GM12872 (cell line): ENCODE measurements at regions not wholly inside any gene's neighbourhood (a gene's known extent, or its start where the extent isn't known, plus 50 kb on each side); places are given as distances from the start of the nearest gene placed in this dataset.

ENCODE experiments used
- TF ChIP-seq, protein P1 (sequence below): IDR thresholded peaks from 3 replicates; pipeline ENCODE4 v1.5.1; 2011; ENCODE audit warnings: low read depth, mild to moderate bottlenecking, low read length, moderate library complexity; ENCODE audit not compliant: insufficient read depth

DNA sequence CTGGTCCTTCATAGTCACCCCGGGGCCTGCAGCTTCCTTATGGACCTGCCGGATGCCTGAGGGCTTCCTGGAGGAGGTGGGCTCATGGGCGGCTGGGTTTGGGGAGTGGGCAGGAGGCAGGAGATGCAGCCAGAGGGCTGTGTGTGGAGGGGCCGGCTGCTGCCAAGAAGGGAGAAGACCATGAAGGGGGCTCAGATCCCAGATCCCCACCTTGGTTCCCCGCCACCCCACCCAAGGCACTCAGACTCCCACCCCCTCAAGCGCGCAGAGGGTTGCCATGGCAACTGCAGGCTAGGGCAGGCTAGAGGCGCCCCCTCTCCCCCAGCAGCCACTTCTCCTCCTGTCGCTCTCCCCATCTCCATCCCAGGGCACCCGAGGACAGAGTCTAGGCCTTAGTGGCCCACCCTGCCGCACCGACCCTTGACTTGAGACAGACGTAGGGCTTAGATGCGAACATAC is 104.5 kb downstream of the CRLF3 start:
- TF ChIP-seq, protein P1, sequence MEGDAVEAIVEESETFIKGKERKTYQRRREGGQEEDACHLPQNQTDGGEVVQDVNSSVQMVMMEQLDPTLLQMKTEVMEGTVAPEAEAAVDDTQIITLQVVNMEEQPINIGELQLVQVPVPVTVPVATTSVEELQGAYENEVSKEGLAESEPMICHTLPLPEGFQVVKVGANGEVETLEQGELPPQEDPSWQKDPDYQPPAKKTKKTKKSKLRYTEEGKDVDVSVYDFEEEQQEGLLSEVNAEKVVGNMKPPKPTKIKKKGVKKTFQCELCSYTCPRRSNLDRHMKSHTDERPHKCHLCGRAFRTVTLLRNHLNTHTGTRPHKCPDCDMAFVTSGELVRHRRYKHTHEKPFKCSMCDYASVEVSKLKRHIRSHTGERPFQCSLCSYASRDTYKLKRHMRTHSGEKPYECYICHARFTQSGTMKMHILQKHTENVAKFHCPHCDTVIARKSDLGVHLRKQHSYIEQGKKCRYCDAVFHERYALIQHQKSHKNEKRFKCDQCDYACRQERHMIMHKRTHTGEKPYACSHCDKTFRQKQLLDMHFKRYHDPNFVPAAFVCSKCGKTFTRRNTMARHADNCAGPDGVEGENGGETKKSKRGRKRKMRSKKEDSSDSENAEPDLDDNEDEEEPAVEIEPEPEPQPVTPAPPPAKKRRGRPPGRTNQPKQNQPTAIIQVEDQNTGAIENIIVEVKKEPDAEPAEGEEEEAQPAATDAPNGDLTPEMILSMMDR = no peak

DNA sequence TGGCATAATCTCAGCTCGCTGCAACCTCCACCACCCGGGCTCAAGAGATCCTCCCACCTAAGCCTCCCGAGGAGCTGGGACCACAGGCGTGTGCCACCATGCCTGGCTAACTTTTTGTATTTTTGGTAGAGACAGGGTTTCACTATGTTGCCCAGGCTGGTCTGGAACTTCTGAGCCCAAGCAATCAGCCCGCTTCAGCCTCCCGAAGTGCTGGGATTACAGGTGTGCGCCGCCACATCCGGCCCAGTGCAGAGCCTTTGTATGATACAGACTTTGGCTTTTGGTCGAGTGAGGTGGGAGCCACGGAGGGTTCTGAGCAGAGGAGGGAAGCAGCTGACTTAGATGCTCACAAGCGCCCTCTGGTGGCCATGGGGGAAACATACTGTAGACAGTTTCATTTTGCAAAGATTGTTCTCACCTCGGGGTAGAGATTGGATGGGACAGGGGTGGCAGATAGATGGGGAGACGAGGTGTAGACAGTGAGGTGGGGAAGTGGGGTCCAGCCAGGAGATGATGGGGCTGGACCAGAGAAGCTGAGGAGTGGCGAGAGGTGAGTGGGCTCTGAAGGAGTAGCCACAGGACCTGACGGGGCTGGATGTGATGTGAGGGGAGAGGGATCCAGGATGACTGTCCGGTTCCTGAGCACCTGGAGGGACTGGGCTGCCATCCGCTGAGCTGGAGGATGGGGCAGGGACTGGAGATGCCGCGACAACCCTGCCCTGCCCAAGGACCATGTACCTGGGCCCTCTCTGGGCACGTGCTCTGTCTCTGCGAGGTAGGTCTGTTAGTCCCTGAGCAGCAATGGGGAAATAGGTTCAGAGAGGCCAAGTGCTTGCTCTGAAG is 105.1 kb downstream of the CRLF3 start:
- TF ChIP-seq, protein P1 = peak; percentile 75

DNA sequence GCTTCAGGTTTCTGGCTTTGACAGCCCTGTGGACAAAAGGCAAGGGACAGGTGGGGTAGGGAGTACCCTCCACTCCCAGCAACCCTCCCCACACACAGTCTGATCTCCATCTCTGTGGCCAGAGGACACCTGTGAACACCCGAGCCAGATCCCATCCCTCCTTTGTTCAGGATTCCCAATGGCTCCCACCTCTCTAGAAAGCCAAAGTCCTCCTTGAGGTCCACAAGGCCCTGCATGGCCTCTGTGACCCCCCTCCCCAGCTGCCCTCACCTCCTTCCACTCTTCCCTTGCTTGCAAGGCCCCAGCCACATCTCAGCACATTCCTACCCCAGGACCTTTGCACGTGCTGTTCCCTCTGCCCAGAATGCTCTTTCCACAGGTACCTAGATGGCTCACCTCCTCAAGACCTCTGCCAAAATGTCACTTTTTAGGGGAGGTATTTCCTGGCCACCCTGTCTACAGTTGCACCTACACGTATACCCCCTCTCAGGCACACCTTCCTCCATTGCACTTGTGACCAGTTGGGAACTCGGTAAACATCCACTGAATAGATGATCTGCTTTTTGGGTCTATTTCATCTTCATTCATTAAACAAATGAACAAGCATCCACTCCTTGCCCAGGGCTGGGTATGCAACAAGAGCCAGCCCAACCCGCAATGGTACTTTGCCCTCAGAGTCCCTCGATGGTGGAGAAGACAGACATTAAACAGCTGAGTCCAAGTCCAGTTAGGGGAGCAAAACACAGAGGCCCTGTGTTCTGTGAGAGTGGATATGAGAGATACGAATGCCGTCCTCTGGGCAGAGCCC is 107.0 kb downstream of the CRLF3 start:
- TF ChIP-seq, protein P1 = no peak

DNA sequence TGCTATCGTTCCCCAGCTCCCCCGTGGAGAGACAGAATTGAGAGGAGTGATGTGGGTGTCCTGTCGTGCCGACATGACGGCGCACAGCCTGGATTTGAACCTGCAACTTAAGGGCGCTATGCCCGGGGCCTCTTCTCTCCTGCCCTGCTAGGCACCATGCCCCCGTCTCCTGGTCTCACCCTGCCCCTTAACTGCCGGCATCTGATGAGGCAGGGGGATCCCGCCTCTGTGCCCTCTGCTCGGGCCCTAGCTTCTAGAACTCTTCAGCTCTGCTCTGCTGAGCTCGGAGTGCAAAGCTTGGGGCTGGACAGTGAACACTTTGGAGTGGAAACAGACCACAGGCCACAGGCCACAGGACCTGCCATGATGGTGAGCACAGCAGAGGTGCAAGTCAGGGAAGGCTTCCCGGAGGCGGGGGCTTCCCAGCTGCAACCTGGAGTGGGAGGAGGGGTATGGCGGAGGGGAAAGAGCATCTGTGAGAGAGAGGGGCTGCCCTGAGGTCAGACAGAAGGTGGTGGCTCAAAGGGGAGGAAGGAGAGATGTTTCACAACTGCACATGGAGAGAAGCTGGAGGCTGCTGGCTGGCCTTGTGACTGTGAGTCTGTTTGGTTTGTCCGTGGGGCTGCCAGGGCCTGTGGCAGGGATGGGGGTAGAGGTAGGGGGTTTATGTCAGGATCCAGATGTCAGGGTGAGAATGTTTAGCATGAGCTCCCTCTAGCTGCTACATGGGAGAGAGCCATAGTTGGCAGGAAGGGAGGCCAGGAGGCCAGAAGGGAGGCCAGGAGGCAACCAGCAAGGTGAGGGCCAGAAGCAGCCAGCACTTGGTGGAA is 107.8 kb downstream of the CRLF3 start:
- TF ChIP-seq, protein P1 = peak; percentile 35; the same call in 1 of the 3 replicates

DNA sequence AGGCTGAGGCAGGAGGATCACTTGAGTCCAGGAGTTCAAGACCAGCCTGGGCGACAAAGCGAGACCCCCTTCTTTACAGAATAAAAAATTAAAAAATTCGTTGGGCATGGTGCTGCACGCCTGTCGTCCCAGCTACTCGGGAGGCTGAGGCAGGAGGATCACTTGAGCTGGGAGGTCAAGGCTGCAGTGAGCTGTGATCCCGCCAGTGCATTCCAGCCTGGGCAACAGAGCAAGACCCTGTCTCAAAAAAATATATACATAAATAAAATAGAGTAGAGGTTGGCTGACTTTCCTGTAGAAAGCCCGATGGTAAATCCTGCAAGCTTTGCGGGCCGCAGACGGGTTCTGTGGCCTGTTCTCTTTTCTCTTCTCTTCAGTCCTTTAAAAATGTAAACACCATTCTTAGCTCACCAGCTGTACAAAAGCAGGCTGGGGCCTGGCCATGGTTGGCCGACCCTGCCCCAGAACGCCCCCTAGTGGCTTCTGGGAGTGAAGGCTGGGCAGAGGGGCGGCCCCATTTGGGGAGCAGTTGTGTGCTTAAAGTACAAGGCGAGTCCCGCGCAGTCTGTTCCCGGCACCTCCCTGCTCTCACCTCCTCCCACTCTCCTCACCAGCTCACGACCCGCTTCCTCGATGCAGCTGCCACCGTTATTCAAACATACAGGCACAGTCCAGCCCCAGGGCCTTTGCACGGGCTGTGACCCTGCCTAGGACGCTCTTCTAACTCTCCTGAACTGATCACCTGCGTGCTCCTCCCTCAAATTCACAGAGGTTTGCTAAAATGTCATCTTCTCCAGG is 109.5 kb downstream of the CRLF3 start:
- TF ChIP-seq, protein P1 = peak; percentile 78

DNA sequence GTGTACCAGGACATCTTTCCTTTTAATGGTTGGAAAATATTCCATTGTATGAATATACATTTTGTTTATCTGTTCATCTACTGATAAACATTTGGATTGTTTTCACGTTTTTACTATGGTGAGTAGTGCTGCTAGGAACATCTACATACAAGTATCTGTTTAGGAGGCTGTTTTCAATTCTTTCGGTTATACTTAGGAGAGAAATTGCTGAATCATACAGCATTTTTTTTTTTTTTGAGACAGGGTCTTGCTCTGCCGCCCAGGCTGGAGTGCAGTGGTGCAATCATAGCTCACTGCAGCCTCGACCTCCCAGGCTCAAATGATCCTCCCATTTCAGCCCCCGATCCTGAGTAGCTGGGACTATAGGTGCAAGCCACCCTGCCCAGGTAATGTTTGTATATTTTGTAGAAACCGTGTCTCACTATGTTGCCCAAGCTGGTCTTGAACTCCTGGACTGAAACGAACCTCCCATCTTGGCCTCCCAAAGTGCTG is 122.9 kb downstream of the CRLF3 start:
- TF ChIP-seq, protein P1 = no peak
